Glomerular endothelial cell (primary cell): ENCODE measurements at regions not wholly inside any gene's neighbourhood (a gene's known extent, or its start where the extent isn't known, plus 50 kb on each side); places are given as distances from the start of the nearest gene placed in this dataset.
"Not testable (repeated sequence)": the region's sequence is repeated elsewhere in the genome, so short reads cannot be mapped to it uniquely, and the experiment has no call there.

Experiments
- DNase-seq: peaks from one replicate; pipeline ENCODE4 v3.0.0-alpha.2; 2011; ENCODE audit warnings: low read depth, low spot score; ENCODE audit errors: extremely low read depth

- no peak for DNase-seq
Measured at GRCh38 chr13:65265988-65266387, 1964.1 kb downstream of the PCDH9 start.

DNA sequence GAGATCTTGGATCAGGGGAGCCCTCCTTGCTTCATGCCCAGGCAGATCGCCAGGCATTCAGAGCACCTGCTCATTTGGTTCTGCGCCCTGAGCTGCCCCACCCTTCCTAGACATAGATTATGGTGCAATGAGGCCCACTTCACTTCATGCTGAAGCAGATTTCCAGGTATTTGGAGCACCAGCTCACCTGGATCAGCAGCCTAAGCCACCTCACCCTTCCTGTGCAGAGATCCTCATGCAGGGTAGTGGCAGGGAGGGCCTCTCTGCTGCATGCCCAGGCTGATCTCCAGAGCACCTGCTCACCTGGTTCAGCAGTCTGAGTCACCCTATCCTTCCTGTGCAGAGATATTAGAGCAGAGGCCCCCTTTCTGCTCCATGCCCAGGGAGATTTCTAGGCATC is 1966.1 kb downstream of the PCDH9 start:
- no peak for DNase-seq

- no peak for DNase-seq
Measured at GRCh38 chr13:65260946-65261891, 1968.9 kb downstream of the PCDH9 start.

DNA sequence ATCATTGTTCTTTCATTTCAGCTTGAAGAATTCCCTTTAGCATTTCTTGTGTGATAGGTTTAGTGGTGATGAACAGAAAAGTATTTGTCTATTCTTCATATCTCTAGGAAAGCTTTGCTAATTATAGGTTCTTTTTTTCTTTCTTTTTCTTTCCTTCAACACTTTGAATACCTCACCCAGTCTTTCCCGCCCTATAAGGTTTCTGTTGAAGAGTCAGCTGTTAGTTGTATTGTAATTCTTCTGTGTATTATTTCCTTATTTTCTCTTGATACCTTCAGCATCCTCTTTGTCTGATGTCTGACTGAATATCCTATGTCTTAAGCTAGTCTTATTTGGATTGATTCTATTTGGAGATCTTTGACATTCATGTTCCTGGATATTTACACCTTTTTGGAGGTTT is 1989.4 kb downstream of the PCDH9 start:
- DNase-seq: no peak

DNA sequence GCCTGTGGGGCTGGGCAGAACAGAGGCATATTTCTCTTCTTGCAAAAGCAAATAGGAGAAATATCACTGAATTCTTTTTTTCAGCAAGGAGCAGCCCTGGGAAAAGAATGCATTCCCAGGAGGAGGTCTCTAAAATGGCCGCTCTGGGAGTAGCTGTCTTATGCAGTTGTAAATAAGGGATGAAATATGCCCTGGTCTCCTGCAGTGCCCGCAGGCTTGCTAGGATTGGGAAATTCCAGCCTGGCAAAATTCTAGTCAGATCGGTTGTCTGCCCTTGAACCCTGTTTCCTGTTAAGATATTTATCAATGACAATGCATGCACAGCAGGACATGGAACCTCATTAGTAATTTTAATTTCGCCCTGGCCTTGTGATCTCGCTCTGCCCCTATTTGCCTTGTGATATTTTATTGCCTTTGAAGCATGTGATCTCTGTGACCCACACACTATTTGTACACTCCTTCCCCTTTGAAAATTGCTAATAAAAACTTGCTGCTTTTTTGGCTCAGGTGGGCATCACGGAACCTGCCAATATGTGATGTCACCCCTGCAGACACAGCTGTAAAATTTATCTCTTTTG is 1993.2 kb downstream of the PCDH9 start:
- no peak for DNase-seq

GRCh38 chr13:65217471-65217995 is 2012.6 kb downstream of the PCDH9 start:
- DNase-seq: no peak

DNA sequence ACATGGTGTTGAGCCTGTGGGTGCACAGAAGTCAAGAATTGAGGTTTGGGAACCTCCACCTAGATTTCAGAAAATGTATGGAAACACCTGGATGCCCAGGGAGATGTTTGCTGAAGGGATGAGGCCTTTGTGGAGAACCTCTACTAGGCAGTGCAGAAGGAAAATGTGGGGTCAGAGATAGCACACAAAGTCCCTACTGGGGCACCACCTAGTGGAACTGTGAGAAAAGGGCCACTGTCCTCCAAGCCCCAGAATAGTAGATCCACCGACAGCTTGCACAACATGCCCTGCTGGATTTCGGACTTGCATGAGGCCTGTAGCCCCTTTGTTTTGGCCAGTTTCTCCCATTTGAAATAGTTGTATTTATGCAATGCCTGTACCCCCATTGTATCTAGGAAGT is 2027.3 kb downstream of the PCDH9 start:
- not testable (repeated sequence) for DNase-seq

GRCh38 chr13:65188721-65189120 is 2041.4 kb downstream of the PCDH9 start:
- DNase-seq: no peak

DNA sequence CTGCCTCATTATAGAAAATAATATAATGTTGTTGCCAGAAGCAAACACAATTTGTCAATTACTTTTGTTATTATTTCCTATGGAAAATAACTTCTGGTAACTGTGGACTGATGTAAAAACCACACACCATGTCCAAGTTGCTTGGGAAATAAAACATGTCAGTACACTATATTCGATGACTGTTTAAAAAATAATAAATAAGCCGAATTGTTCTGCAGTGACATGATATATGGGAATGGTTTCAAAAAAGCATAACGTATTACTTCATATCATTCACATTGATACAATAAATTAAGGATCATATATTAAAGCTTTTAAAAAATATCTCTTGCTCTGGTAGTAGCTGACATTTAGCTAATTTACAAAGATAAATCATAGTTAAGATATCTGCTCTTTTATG is 2062.1 kb downstream of the PCDH9 start:
- DNase-seq: no peak

DNA sequence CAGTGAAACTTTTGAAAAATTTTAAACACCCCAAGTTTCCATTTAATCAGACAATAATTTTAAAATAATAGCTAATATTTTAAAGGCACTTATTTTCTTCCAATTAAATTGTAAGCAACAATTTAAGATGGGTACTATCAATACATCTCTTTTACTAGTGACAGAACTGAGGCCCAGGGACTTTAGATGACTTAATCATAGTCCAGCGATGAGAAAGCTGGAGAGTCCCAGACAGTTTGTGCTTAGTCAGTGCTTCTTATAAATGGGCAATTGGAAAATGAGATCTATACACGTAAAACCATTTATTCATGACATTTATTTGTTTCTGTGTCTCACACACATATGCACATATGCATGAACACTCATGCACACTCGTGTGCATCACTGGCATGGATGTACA is 2063.5 kb downstream of the PCDH9 start:
- DNase-seq: no peak

GRCh38 chr13:65159803-65160202 is 2070.3 kb downstream of the PCDH9 start:
- no peak for DNase-seq

DNA sequence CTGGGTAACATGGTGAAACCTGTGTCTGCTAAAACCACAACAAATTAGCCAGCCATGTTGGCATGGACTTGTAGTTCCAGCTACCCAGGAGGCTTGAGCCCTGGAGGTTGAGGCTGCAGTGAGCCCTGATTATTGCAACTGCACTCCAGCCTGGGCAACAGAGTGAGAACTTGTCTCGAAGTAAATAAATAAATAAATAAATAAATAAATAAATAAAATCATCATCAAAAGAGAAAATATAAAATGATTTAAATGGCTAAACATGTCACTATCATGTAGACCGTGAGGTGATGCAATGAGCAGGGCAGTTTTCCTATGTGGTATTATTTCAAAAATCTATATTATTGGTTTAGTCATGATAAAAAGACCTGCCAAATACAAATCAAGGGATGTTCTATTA is 2074.3 kb downstream of the PCDH9 start:
- no peak for DNase-seq

DNA sequence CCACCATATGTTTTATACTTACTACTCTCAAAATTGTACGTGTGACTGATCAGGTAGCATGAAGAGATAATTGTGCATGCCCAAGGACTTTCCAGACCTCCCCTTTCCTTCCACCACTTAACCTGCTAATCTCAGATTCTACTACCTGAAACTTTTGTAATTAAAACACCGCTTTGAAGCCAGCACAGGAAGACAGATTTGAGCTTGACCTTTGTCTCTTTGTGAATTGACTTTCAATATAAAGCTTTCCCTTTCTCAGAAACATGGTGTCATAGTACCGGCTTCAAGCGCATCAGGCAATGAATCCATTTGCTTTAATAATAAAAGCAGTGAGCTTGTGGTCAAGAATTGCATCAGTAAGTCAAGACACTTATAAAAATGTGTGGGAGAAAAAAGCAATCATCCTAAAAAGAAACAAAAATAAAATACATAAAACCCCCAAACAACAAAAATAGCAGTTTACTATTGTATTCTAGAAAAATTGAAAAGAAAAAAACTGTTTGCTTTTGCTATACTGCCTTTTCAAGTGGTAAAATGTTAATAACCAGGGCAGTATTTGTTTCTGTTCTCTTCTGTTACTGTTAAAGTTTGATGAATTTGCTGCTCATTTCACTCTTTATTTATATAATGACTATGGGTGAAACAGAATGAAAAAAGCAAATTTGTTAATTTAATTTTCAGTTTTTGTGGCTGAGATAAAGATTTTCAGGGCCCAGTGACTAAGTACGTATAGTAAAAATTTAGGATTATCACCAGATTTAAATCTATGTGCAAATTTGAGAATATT is 2075.3 kb downstream of the PCDH9 start:
- no peak for DNase-seq

GRCh38 chr13:65149687-65150086 is 2080.4 kb downstream of the PCDH9 start:
- no peak for DNase-seq

- no peak for DNase-seq
Measured at GRCh38 chr13:65143920-65144319, 2086.2 kb downstream of the PCDH9 start.

- DNase-seq: no peak
Measured at GRCh38 chr13:65133094-65133493, 2097.0 kb downstream of the PCDH9 start.

GRCh38 chr13:65125236-65125635 is 2104.9 kb downstream of the PCDH9 start:
- no peak for DNase-seq

GRCh38 chr13:65112531-65112941 is 2117.6 kb downstream of the PCDH9 start:
- no peak for DNase-seq

- DNase-seq: no peak
Measured at GRCh38 chr13:65112123-65112522, 2118.0 kb downstream of the PCDH9 start.

DNA sequence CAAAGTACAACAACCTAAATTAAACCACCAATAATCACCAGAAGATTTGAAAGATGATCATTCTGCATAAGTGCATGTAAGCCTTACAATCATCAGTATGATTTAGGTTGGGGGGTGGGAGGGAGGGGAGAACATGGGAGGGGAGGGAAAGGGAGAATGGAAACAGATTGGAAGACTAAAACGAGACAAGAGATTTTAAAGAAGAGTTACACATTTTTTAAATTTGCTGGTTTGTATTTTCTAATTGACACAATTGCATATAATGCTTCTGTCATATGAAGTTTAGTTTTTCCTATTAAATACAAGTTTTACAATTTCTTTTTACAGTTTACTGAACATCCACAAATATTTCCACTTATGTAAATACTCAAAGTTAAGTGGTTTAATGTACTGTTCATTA is 2118.9 kb downstream of the PCDH9 start:
- DNase-seq: no peak

DNA sequence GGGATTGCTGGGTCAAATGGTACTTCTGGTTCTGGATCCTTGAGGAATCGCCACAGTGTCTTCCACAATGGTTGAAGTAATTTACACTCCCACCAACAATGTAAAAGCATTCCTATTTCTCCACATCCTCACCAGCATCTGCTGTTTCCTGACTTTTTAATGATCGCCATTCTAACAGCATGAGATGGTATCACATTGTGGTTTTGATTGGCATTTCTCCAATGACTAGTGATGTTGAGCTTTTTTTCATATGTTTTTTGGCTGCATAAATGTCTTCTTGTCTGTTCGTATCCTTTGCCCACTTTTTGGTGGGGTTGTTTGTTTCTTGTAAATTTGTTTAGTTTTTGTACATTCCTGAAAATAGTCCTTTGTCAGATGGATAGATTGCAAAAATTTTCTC is 2125.7 kb downstream of the PCDH9 start:
- DNase-seq: not testable (repeated sequence)
